ENCODE measurements at regions not wholly inside any gene's neighbourhood (a gene's known extent, or its start where the extent isn't known, plus 50 kb on each side); places are given as distances from the start of the nearest gene placed in this dataset.

GRCh38 chr3:24679429-24679828 lies 184.8 kb upstream of the THRB start (continued):
- TF ChIP-seq BRD9 (IDR thresholded peaks at IDR 0.05; ENCODE audit: low read depth, partially characterized antibody) (no peak), RERE (CRISPR knock-in tag; IDR thresholded peaks at IDR 0.05; ENCODE audit: borderline replicate concordance) (no peak)

GRCh38 chr3:24680214-24680967 lies 185.7 kb upstream of the THRB start:
- H3K4me3 ChIP-seq: no peak overlapping the region
- no peaks in the 10 kb centered on the region for H3K36me3 ChIP-seq (ENCODE audit: control insufficient read depth, insufficient read depth, low read length)
- no peak overlapping the region for H3K27ac ChIP-seq (ENCODE audit: extremely low read depth, low read depth, low read length)
- no peaks in the 10 kb centered on the region; a peak in 1 of 5 replicates for H3K27me3 ChIP-seq (ENCODE audit: control insufficient read depth in 2 of 2, insufficient read depth in 2 of 2, low read length in 2 of 2)
- peak overlapping the region; percentile 53 for H2AFZ ChIP-seq (ENCODE audit: low read depth, low read length)
- in situ Hi-C loops (cut with MboI) (loop anchor here (5.0 kb wide), 1 partner anchor 673 kb away; no protein-coding TSS in a partner anchor), intact Hi-C loops (cut with micrococcal nuclease) (loop anchor here (2.0 to 5.0 kb wide), 2 partner anchors 418 to 914 kb away; no protein-coding TSS in a partner anchor)
- no TSS peak for BruUV-seq (replicated peaks)
- no peaks in the 10 kb centered on the region for H4K20me1 ChIP-seq (replicated peaks; ENCODE audit: control insufficient read depth, insufficient read depth, low read length)
- FAIRE-seq (peak; percentile 82), ATAC-seq (peak; percentile 98), DNase-seq (ENCODE audit: extremely low read depth in 1 of 4, low spot score in 3 of 4) (peak; percentile 73 to 79 (median 76))
- H3K4me1 ChIP-seq (replicated peaks in 1 of 2; ENCODE audit: control insufficient read depth in 2 of 2, insufficient read depth in 2 of 2, low read length in 2 of 2): no peaks in the 10 kb centered on the region
- no peaks in the 10 kb centered on the region for H3K79me2 ChIP-seq (ENCODE audit: control insufficient read depth, insufficient read depth, low read length)
- H3K9me1 ChIP-seq (ENCODE audit: control insufficient read depth, insufficient read depth, low read length): no peaks in the 10 kb centered on the region
- POLR2A ChIA-PET: interaction anchor here (0.6 to 1.0 kb wide), 3 partner anchors 12 to 206 kb away, joined by 3 to 4 read pairs (median 3); no protein-coding TSS in a partner anchor
- WGBS (ENCODE audit: insufficient coverage, low coverage, missing lambda C conversion rate): 4% methylated on average over 9 of the region's 9 CpGs
- CTCF ChIA-PET (ENCODE audit: low intra/inter-chr PET ratio): interaction anchor here (0.6 to 1.1 kb wide), 3 partner anchors 183 to 914 kb away, joined by 4 to 5 read pairs (median 4); no protein-coding TSS in a partner anchor
- H3K9me3 ChIP-seq (replicated peaks; ENCODE audit: control insufficient read depth, insufficient read depth, low read depth, low read length): no peaks in the 10 kb centered on the region
- H3K4me2 ChIP-seq (ENCODE audit: insufficient read depth, low read length): no peak overlapping the region
- H3K9ac ChIP-seq (ENCODE audit: insufficient read depth in 1 of 2, low read depth in 2 of 2, low read length in 2 of 2): no peak overlapping the region
- peak; percentile 58; the same call in 1 of the 2 replicates for TF ChIP-seq SMARCC2 (IDR thresholded peaks at IDR 0.05; ENCODE audit: low read depth)
- TF ChIP-seq CTCF (IDR thresholded peaks at IDR 0.05 in 2 of 3, conservative IDR thresholded peaks at IDR 0.05 in 1 of 3; ENCODE audit: insufficient read depth in 2 of 3, low read depth in 1 of 3, low read length in 3 of 3): peak; percentile 80 to 90 (median 88)
- TF ChIP-seq SMC3 (conservative IDR thresholded peaks at IDR 0.05; ENCODE audit: insufficient read depth, low read depth, low read length): peak; percentile 78
- TF ChIP-seq ZBTB33 (CRISPR knock-in tag; IDR thresholded peaks at IDR 0.05): 0 out of 2 replicates have a peak, but pooled peaks have one; percentile 51
- TF ChIP-seq SMARCE1 (IDR thresholded peaks at IDR 0.05): 0 out of 2 replicates have a peak, but pooled peaks have one; percentile 43
- no peak for TF ChIP-seq THRAP3 (IDR thresholded peaks at IDR 0.05; ENCODE audit: borderline replicate concordance)

Measured in K562 (cell line).